Activated CD4-positive, alpha-beta memory T cell treated with anti-CD3 and anti-CD28 coated beads for 36 hours (primary cell): ENCODE measurements at regions not wholly inside any gene's neighbourhood (a gene's known extent, or its start where the extent isn't known, plus 50 kb on each side); places are given as distances from the start of the nearest gene placed in this dataset.
"Not testable (repeated sequence)": the region's sequence is repeated elsewhere in the genome, so short reads cannot be mapped to it uniquely, and the experiment has no call there.

Experiments used
- CTCF ChIA-PET: fragments of 350-600 bp; sonication (Branson Sonifier 250); formaldehyde crosslinking; loops from one replicate; lab custom pipeline; 2021; ENCODE audit warnings: antibody characterized with exemption, inconsistent platforms; lab: Charles Lee
- POLR2A ChIA-PET: fragments of 350-600 bp; sonication (Branson Sonifier 250); formaldehyde crosslinking; loops from one replicate; lab custom pipeline; 2021; ENCODE audit warnings: antibody characterized with exemption; lab: Charles Lee
- DNase-seq: peaks from one replicate; pipeline ENCODE4 v3.0.0-alpha.2; 2020
- H3K27ac Mint-ChIP-seq: one replicate; pipeline ENCODE4 v1.8.0; 2021; ENCODE audit warnings: mixed read lengths
- H3K27me3 Mint-ChIP-seq: one replicate; pipeline ENCODE4 v1.8.0; 2021; ENCODE audit warnings: mixed read lengths
- H3K36me3 Mint-ChIP-seq: one replicate; pipeline ENCODE4 v1.8.0; 2021; ENCODE audit warnings: mixed read lengths
- H3K4me1 Mint-ChIP-seq: one replicate; pipeline ENCODE4 v1.8.0; 2021; ENCODE audit warnings: low read depth, mixed read lengths
- H3K4me3 Mint-ChIP-seq: one replicate; pipeline ENCODE4 v1.8.0; 2021; ENCODE audit warnings: mild to moderate bottlenecking, mixed read lengths
- H3K9me3 Mint-ChIP-seq: one replicate; pipeline ENCODE4 v1.8.0; 2021; ENCODE audit warnings: mixed read lengths
- intact Hi-C: fragments of 100-400 bp; cut with micrococcal nuclease; formaldehyde crosslinking; loops from one replicate; pipeline ENCODE4 v1.15.1; 2023

DNA sequence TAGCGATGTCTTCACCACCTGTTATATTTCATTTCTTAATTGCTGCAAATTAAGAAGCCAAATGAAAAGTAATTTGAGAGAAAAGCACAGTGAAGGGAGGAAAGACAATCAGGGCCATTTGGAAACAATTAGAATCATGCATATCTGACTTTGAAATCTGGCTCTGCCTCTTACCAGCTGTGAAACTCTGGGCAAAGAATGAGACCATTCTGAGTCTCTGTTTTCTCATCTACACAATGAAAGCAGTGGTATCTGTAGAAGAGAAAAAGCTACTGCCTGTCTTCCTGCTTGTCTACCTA is 334.5 kb upstream of the CYRIA start:
- Mint-ChIP-seq H3K27ac (no peak overlapping the region), H3K4me1 (no peaks in the 10 kb centered on the region), H3K36me3 (no peaks in the 10 kb centered on the region), H3K27me3 (no peaks in the 10 kb centered on the region), H3K9me3 (peaks cover 14% of the 10 kb centered on the region), H3K4me3 (no peak overlapping the region)
- intact Hi-C loops, result no loop called here
- POLR2A ChIA-PET, result no interaction called here
- DNase-seq, result no peak
- CTCF ChIA-PET, result no interaction called here

DNA sequence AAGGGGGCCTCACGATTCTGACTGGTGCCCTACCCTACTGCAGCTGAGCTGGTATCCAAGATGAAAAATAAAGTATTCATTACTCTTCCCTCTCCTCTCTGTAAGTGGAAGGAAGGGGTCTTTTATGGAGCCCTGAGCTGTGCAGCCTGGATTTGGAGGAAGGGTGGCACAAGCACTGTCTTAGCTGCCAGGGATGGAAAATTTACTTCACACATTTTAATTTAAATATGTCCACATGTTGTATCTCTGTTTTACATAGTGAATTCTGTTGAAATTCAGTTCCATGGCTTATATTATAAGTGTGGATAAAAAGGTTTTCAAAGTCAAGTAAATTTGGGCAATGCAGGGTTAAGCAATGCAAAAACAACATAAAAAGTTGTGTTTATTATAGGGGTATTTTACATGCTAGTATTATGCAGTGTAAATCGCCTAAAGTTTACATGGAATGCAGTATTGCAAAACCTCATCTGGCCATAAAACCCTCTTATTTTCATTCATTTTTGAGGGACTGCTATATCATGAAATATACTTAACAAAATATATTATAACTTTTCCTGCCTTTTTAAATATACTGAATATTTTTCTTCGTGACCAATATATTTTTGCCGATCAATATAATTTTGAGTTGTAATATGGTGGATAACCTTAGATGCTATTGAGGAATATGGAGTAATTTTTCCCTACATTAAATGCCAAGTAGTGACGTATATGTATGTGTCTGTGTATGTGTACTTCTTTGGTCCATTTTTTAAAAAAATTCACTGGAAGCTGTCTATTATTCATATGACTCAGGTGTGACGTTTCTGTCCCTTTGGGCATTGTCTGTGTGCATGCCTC is 333.9 kb upstream of the CYRIA start:
- CTCF ChIA-PET, result no interaction called here
- Mint-ChIP-seq H3K4me1 (no peaks in the 10 kb centered on the region), H3K9me3 (peaks cover 19% of the 10 kb centered on the region), H3K27ac (no peak overlapping the region), H3K27me3 (no peaks in the 10 kb centered on the region), H3K4me3 (no peak overlapping the region), H3K36me3 (no peaks in the 10 kb centered on the region)
- POLR2A ChIA-PET, result no interaction called here
- intact Hi-C loops, result no loop called here
- no peak for DNase-seq

GRCh38 chr2:16978301-16978700 is 312.7 kb upstream of the CYRIA start:
- no peak overlapping the region for H3K27ac Mint-ChIP-seq
- no peaks in the 10 kb centered on the region for H3K36me3 Mint-ChIP-seq
- H3K4me3 Mint-ChIP-seq, result no peak overlapping the region
- no peak for DNase-seq
- ChIA-PET POLR2A (no interaction called here), CTCF (no interaction called here)
- H3K9me3 Mint-ChIP-seq, result peaks cover 2% of the 10 kb centered on the region
- no peaks in the 10 kb centered on the region for H3K4me1 Mint-ChIP-seq
- no peaks in the 10 kb centered on the region for H3K27me3 Mint-ChIP-seq
- intact Hi-C loops, result no loop called here

DNA sequence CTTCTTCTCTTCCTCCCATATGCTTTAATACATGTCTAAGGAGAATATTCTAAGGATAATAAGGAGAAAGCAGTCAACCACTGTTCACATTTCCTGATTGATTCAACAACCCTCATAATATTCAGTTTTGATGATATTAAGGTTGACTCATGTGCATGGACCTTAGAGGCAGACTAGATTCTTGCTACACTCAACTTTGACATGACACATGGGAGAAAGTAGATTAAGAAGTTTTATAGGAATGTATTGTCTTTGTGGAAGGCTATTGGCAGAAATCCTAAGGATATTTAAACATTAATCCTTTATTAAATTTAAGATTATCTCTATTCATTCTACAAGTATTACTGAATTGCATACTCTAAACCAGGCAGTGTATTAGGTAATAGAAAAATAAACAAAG is 309.1 kb upstream of the CYRIA start:
- no peak overlapping the region for H3K27ac Mint-ChIP-seq
- CTCF ChIA-PET, result no interaction called here
- no peaks in the 10 kb centered on the region for H3K27me3 Mint-ChIP-seq
- no peaks in the 10 kb centered on the region for H3K36me3 Mint-ChIP-seq
- intact Hi-C loops, result no loop called here
- POLR2A ChIA-PET, result no interaction called here
- no peak for DNase-seq
- H3K4me1 Mint-ChIP-seq, result no peaks in the 10 kb centered on the region
- no peak overlapping the region for H3K4me3 Mint-ChIP-seq
- H3K9me3 Mint-ChIP-seq, result peaks cover 2% of the 10 kb centered on the region

- Mint-ChIP-seq H3K4me3 (no peak overlapping the region), H3K27me3 (no peaks in the 10 kb centered on the region), H3K4me1 (no peaks in the 10 kb centered on the region), H3K9me3 (peaks cover 2% of the 10 kb centered on the region), H3K27ac (no peak overlapping the region), H3K36me3 (no peaks in the 10 kb centered on the region)
- DNase-seq, result no peak
- ChIA-PET POLR2A (no interaction called here), CTCF (no interaction called here)
- intact Hi-C loops, result no loop called here
Measured at GRCh38 chr2:16973586-16974286, 308.1 kb upstream of the CYRIA start.

GRCh38 chr2:16972276-16972675 is 306.6 kb upstream of the CYRIA start:
- CTCF ChIA-PET, result no interaction called here
- Mint-ChIP-seq H3K36me3 (no peaks in the 10 kb centered on the region), H3K4me1 (no peaks in the 10 kb centered on the region), H3K27me3 (no peaks in the 10 kb centered on the region), H3K27ac (no peak overlapping the region), H3K9me3 (peaks cover 2% of the 10 kb centered on the region), H3K4me3 (no peak overlapping the region)
- no peak for DNase-seq
- POLR2A ChIA-PET, result no interaction called here
- intact Hi-C loops, result no loop called here

DNA sequence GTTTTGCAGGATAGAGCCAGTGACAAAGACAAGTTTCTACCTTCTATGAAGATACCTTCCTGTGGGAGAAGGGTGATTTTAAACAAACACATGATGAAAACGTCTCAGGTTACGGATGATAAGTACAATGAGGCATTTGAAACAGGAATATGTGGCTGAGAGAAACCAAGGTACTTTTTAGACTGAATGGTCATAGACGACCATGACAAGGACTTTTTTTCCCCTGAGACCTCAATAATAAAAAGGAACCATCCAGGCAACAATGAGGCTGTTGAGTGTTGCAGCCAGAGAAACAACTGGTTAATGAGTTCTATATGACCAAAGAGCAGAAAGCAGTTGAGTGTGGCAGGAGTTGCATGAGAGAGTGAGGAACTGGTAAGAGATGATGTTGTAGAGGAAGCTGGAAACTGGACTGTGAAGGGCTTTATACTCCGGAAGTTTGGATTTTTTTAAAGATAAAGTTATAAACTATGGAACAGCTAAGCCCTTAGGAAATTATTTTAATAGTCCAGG is 306.1 kb upstream of the CYRIA start:
- peaks cover 2% of the 10 kb centered on the region for H3K9me3 Mint-ChIP-seq
- no peaks in the 10 kb centered on the region for H3K36me3 Mint-ChIP-seq
- ChIA-PET CTCF (no interaction called here), POLR2A (no interaction called here)
- H3K27ac Mint-ChIP-seq, result no peak overlapping the region
- no peak for DNase-seq
- H3K4me3 Mint-ChIP-seq, result no peak overlapping the region
- no peaks in the 10 kb centered on the region for H3K27me3 Mint-ChIP-seq
- H3K4me1 Mint-ChIP-seq, result no peaks in the 10 kb centered on the region
- intact Hi-C loops, result no loop called here

DNA sequence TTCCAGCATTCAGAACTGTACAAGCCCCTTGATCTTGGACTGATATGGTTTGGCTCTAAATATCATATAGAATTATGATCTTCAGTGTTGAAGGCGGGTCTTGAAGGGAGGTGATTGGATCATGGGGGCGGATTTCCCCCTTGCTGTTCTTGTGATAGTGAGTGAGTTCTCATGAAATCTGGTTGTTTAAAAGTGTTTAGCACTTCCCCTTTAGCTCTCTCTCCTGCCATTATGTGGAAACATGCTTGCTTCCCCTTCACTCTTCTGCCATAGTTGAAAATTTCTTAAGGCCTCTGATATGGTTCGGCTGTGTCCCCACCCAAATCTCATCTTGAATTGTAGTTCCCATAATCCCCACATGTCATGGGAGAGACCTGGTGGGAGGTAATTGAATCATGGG is 305.3 kb upstream of the CYRIA start:
- not testable (repeated sequence) for H3K4me3 Mint-ChIP-seq

DNA sequence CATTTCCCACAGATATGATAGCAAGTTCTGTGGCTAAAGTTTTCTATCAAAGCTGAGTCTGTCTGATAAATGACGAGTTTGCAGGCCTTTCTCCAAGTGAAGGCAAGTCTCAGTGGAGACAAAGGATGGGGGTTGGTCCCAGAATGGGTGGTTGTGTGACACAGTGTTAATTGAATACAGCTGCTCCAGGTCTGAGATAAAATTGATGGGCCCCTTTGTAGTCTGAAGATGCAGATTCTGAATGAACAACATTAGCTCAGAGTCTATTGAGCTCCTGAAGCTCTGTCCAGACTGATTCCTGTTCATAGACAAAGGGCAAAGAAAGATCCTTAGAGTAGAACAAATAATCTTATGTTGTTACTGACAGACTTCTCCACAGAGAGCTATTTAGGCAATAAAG is 296.9 kb upstream of the CYRIA start:
- no peaks in the 10 kb centered on the region for H3K9me3 Mint-ChIP-seq
- H3K27me3 Mint-ChIP-seq, result no peaks in the 10 kb centered on the region
- H3K36me3 Mint-ChIP-seq, result no peaks in the 10 kb centered on the region
- ChIA-PET CTCF (interaction anchor here (0.7 kb wide), 1 partner anchor 206 kb away, joined by 3 read pairs; no protein-coding TSS in a partner anchor), POLR2A (no interaction called here)
- no peak for DNase-seq
- H3K4me3 Mint-ChIP-seq, result no peak overlapping the region
- intact Hi-C loops, result no loop called here
- no peak overlapping the region for H3K27ac Mint-ChIP-seq
- no peaks in the 10 kb centered on the region for H3K4me1 Mint-ChIP-seq

More for the DNA sequence above, 305.3 kb upstream of the CYRIA start:
- H3K36me3 Mint-ChIP-seq, H3K27ac Mint-ChIP-seq, H3K4me1 Mint-ChIP-seq, CTCF ChIA-PET, POLR2A ChIA-PET, H3K27me3 Mint-ChIP-seq, intact Hi-C loops, DNase-seq, H3K9me3 Mint-ChIP-seq: not testable (repeated sequence)

DNA sequence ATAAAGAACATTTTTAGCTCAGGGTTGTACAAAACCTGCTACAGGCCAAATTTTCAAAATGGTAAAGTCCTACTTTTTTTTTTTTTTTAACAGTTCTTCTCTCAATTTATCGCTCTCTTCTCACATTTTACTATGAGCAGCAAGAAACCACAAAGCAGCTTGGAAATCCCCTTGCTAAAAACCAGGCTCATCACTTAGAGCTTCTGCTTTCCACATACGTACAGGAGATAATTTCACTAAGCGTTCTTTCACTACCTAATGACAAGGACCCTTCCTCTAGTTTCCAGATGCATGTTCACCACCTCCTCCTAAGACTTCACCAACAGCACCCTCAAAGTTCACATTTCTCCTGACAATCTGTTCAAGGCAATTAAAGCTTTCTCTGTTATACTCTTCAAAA is 294.9 kb upstream of the CYRIA start:
- CTCF ChIA-PET, result interaction anchor here (0.6 to 0.7 kb wide), 2 partner anchors 42 to 108 kb away, joined by 3 read pairs; no protein-coding TSS in a partner anchor
- no peak overlapping the region for H3K27ac Mint-ChIP-seq
- H3K36me3 Mint-ChIP-seq, result no peaks in the 10 kb centered on the region
- no peaks in the 10 kb centered on the region for H3K4me1 Mint-ChIP-seq
- H3K9me3 Mint-ChIP-seq, result no peaks in the 10 kb centered on the region
- POLR2A ChIA-PET, result no interaction called here
- no peaks in the 10 kb centered on the region for H3K27me3 Mint-ChIP-seq
- no peak for DNase-seq
- H3K4me3 Mint-ChIP-seq, result no peak overlapping the region
- intact Hi-C loops, result no loop called here

GRCh38 chr2:16958266-16958665 is 292.6 kb upstream of the CYRIA start:
- H3K9me3 Mint-ChIP-seq, result no peaks in the 10 kb centered on the region
- intact Hi-C loops, result no loop called here
- POLR2A ChIA-PET, result no interaction called here
- no peaks in the 10 kb centered on the region for H3K36me3 Mint-ChIP-seq
- DNase-seq, result no peak
- CTCF ChIA-PET, result no interaction called here
- no peaks in the 10 kb centered on the region for H3K4me1 Mint-ChIP-seq
- H3K4me3 Mint-ChIP-seq, result no peak overlapping the region
- H3K27me3 Mint-ChIP-seq, result no peaks in the 10 kb centered on the region
- H3K27ac Mint-ChIP-seq, result no peak overlapping the region

GRCh38 chr2:16952805-16953204 is 287.2 kb upstream of the CYRIA start:
- H3K4me3 Mint-ChIP-seq, result no peak overlapping the region
- no peak for DNase-seq
- ChIA-PET CTCF (no interaction called here), POLR2A (no interaction called here)
- H3K9me3 Mint-ChIP-seq, result peaks cover 2% of the 10 kb centered on the region
- H3K4me1 Mint-ChIP-seq, result no peaks in the 10 kb centered on the region
- no peaks in the 10 kb centered on the region for H3K36me3 Mint-ChIP-seq
- H3K27me3 Mint-ChIP-seq, result no peaks in the 10 kb centered on the region
- H3K27ac Mint-ChIP-seq, result no peak overlapping the region
- intact Hi-C loops, result no loop called here

DNA sequence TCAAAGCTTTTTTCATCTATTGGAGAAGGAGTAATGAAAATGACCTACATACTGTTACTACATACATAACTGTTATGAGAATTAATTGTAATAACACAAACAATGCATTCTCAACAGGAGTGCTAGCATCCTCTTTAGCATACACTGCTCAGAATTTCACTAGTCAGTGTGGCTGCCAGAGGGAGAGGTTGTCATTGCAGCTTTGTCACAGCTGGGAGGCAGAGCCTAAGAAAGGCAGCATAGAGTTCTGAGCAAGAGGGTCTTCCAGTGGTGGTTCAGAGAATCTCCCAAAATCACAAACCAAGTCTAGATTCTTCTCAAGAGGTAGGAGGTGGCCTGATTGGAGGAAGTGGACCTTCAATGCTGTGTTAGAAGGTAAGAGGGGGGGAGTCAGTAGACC is 286.7 kb upstream of the CYRIA start:
- ChIA-PET POLR2A (no interaction called here), CTCF (no interaction called here)
- Mint-ChIP-seq H3K27ac (no peak overlapping the region), H3K4me3 (no peak overlapping the region), H3K27me3 (no peaks in the 10 kb centered on the region), H3K4me1 (no peaks in the 10 kb centered on the region), H3K9me3 (peaks cover 2% of the 10 kb centered on the region), H3K36me3 (no peaks in the 10 kb centered on the region)
- no peak for DNase-seq
- intact Hi-C loops, result no loop called here
